ENCODE measurements at regions not wholly inside any gene's neighbourhood (a gene's known extent, or its start where the extent isn't known, plus 50 kb on each side); places are given as distances from the start of the nearest gene placed in this dataset.

DNA sequence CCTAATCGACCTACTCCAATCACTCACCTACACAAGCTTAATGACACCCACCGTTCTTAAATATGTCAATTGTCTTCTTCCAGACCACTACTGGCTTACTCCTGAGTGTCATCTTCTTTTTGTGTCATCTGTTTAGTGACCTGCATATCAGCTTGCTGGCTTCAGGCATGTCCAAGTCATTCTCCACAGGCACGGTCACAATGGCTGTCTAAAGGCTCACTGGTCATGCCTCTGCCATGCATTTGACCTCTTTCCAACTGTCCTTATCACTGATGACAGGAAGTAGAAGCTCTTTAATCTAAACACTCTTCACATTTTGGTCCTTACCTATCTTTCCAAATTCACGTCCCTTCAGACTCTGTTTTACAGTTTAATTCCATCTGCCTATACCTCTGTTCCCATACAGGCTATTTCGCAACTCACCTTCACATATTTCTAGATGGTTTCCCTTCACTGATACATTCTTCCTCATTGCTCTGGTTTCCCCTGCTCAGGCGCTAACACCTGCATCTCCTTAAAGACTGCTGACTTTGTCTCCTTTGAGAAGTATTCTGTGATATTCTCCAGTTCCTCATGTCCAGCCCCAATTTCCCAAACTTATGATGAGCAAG is 217.5 kb downstream of the TRIB2 start:
- FAIRE-seq: no peak

DNA sequence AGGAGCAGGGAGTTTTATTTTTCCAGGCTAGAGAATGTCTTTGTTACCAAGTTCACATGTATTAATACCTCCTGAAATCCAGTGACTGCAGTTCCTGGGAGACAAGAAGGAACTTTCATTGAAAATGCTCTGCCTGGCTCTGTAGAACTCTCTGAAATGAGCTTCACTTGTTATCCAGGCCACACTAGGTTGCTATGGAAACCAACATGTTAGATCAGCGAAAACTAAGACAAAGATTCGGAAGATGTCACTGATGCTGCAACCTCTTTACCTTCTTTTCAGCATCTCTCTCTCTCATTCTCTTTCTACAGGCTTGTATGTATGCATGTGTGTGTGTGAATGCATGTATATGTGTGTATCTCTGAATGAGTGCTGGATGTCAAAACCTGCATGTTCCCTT is 218.5 kb downstream of the TRIB2 start:
- FAIRE-seq: no peak

DNA sequence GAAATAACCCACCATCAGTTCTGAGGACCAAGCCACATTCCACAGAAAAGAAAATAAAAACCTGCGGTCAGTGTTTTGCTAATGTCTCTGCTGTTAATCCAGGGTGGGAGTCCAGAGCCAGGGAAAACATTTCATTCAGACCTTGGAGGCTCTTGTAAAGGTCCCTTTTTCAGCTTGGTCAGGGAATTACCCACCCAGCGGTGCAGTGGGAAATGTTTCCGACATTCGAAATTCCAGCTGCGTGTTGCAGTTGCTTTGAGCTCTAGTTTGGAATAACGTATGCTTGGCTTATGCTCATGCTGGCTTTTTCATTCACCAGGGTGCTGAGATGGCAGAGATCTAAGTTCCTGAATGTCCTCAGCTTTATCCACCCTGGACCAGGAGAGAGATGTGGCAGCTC is 219.1 kb downstream of the TRIB2 start:
- no peak for FAIRE-seq

DNA sequence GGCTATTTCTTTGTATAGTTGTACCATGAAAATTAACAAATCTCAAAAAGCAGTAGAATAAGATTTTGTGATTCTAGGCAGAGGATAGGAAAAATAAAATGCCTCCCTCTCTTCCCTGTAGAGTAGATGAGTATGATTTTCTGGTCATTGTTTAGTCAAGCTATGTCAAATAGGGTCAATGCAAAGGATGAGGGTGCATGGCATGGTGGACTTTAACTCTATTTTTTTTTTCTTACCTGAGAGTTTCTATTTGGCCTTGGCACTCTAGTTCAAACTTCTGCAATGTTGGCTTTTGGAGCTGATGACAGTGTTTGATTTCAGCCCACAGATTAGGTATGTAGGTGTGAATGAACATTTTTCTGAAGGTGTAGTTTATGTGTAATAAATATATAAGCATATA is 224.5 kb downstream of the TRIB2 start:
- FAIRE-seq: no peak

DNA sequence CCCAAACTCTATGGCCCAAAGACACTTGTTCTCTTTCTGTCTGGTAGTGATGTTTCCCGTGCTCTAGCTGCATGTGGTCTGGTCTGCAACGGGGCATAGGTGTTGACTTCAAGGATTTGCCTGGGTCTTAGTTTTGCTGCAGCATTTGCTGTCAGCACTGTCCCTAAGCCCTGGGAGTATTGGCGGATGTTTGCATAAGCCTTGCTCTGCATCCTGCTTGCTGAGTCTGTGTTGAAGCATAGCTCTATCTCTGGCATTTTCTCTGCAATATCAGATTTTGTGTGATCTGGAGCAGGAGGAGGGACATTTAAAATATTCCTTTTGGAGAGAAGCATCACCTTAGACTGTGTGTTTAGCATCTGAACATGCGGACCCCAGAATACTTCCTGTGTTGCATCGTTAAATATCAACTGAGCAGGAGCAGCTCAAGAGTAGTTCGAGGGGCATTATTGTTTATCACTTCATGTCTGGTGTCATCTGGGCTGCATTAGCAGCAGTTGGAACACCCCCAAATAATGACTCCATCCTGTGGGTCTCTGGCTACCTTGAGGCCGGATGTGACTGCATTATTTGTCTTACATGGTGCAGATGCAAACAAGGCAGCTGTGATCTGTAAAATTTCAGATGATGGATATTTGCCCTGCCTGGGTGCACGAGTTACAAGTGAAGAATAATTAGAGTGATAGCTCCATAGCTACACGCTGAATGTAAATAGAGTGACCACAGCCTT is 231.7 kb downstream of the TRIB2 start:
- FAIRE-seq: no peak

DNA sequence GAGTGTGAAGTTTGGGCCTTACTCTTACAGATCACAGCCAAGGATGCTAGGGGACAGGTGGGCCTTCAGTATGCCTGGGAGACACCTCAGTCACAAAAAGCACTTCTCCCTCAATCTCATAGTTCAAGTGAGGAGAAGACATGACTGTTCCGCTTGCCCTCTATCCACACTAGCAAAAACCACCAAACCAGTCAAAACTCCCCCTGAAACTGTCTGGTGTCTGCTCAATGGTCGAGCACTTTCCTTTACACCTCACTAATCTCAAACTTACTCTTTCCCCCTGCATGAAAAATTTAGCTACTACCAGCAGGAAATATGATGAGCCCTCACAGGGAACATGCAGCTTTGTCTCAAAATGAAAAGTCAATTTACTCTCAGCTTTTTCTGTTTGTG is 232.2 kb downstream of the TRIB2 start:
- no peak for FAIRE-seq

DNA sequence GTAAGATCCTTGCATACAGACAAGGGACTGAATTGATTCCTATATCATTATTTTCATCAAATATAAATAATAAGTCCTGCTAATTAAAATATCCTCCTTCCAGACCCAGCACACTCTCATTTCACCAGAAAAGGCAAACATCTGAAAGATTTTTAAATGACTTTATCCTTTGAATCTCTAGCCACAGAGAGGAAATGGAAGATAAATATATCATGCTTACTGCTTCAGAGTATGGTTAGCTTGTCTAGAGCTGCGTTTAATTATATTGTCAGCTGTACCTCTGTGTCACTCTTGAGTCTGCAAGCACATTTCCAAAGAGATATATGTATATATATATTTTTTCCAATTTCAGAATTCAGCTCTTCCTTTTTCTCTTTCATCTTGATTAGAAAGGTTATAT is 232.7 kb downstream of the TRIB2 start:
- FAIRE-seq: no peak

DNA sequence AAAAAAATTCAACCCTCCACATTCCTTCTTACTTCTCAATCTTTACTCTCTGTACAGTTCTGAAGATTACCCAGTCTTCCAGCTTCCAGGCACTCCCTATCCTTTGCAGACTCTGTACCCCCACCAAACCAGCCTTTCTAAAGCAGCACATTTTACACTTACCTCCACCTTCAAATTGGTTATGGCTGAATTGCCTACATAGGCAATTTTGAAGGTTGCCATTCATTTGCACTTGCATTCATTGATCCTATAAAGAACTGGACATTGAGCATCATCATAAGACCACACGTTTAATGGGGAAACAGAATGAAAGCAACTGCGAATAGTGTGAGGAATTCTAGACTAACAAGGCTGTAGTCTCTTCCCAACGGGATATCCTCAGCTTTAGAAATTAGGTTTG is 233.4 kb downstream of the TRIB2 start:
- no peak for FAIRE-seq

DNA sequence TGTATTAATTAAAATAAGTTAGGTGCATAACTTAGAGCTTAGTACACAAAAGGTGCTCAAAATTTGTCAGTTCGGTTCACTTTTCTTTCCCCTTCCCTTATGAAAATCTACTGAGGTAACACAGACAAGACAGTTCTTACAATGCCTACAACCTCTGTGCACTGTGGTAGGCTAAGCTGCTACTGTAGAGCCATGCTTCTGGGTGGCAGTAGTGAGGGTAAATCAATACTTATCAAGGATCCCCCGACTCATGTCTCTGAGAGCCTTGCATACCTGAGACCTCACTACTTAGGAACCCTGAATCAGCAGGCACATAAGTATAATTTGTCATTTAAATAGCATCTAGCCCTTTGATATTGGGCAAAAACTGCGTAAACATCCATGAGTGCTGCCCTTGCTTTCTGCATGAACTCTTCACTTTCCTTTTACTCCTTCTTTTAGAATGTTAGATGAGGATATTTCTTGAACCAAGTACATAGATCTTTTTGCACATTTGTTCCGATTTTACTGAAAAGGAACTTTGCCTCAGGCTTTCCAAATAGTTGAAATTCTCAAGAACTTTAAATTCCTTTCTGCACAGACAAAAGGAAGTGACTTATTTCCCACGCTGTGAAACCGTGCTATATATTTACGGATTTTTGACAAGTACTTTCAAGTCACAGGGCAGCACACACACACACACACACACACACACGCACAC is 234.4 kb downstream of the TRIB2 start:
- no peak for FAIRE-seq

DNA sequence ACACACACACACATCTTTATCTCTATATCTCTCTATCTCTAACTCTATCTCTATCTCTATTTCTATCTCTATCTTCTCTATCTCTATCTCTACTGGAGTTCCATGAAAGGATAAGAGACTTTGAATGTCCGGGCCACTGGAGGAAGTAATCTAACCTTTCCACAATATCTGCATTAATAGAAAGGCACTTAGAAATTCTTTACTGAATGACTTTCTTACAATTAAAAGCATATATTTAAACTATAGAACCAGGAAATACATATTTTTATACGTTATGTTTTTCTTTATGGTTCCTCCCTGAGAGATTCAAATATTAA is 234.9 kb downstream of the TRIB2 start:
- no peak for FAIRE-seq

DNA sequence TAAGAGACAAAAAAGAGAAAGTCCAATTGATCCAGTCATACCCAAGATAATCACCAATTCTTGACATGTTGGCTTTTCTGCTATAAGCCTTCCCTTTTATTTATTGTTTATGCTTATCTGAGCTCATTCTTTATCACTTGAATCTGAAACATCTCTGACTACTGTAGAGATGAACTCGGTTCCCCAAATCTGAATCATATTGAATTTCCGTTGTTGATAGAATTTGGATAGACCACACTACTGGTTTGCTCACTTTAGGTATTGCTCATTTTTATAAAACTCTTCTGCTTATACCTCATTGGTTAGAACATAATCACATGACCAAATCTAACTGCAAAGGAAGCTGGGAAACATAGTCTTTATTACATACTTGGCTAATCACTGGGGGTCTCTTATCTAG is 236.9 kb downstream of the TRIB2 start:
- no peak for FAIRE-seq

DNA sequence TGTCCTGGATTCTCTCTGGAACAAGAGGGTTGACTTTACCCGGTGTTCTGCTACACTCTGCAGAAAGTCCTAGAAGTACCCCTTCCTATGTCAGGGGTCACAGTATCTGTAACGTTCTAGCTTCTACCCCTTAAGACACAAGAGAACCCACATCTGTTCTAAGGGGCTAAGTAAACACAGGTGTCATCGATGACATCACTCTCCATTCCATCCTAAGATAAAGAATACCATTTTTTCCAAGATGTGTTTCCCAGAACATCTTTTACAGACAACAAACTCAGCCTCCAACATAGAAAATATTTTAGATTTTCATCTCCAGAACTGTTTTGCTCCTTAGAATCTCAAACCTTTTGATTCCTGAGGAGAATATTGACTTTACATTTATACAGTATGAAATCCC is 239.1 kb downstream of the TRIB2 start:
- no peak for FAIRE-seq

DNA sequence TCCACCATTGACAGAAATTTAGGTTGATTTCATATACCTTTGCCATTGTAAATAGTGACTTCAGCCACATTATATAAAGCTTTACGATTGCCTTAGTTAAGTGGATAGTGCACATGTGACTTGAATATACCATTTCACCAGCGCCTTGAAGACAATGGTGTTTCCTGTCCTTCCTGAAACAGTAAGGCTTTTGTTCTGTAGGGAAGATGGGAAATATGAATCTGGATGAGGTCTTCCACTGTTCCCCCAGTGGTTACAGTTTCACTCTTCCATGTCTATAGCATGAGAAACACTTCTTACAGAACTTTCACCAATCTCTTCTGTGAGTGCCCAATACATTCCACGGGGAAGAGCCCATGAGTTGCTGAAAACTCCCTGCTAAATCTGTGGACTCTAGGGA is 240.5 kb downstream of the TRIB2 start:
- FAIRE-seq: no peak

DNA sequence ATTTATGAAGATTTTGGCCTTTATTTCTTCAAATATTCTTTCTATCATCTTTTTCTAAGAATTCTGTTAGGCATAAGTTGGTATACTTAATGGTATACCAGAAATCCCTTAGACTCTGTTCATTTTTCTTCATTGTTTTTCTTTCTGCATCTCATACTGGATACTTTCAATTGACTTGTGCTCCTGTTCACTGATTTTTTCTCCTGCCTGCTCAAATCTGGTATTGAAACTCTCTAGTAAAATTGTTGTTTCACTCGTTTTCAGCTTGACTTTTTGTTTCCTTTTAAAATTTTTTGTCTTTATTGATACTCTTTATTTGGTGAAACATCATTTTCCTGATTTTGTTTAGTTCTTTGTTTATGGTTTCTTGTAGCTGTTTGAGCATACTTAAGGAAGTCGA is 243.2 kb downstream of the TRIB2 start:
- FAIRE-seq: no peak

DNA sequence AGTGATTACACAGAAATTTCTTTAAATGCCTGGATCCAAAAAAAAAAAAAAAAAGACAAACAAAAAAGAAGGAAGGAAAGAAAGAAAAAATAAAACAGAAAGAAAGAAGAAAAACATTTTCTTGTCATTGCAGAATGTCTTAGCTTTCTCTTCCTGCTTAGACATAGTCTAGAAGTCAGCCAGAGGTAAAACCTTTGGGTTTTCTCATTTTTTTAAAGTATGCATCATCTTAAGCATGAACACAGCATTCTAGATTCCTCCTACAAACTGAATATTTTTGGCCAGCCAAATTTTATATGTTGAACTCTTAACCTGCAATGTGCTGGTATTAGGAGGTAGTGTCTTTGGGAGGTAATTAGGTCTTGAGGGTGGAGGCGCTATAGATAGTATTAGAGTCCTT is 243.9 kb downstream of the TRIB2 start:
- FAIRE-seq: no peak

DNA sequence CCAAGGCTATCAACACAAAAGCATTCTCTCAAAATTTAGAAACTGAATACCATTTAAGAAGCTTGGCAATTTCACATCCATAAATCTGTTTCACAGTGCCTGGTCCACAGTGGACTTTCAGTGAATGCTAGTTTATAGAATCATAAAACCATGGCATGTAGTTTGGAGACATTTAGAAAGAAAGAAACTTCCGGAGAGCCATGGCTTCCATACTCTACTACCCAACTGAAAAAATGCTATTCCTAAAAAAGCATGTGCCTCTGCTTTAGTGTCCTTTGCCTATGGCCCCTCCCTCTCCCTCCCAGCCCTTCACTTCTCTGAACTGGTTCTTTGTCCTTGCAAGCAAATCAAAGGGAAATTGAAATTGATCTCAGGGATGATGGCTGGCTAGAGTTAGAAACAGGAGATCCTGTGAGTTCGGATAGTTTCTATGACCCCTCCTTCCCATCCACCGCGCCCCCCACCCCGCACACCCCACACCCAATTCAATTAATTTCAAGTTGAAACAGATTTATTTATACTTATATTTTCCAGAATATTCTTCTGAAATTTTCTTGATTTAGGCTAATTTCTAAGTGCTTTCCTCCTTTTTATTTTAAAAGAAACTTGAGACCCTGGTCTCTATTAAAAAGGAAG is 248.3 kb downstream of the TRIB2 start:
- FAIRE-seq: no peak

DNA sequence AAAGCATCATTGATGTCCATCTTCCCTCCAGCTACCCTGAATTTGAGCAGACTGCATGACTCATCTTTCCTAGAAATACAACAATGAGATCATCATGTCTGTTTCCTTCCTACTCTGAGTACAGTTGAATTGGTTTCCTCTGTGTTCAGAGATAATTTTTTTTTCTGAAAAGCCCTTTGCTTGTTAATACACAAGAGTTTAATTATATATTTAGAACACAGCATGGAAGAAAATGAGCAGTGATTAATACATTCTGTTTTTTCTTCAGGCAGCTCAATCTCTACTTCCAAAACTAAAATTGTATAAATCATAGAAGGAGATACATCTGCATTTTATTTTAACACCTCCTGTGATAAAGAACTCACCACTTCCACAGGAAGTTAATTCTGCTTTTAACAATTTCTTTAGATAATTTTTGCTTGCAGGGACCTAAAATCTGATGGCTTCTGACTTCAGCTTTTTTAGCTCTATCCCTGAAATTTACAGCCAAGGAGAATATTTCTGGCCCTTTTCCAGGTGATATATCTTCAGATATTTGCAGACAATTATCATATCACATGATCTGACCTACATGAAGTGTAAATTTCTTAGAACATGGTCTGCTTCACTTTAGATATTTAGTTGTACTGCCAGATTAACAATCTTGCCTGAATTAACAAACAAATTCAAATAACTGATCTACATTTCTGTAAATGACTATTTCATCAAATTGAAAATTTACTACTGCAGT is 249.0 kb downstream of the TRIB2 start:
- no peak for FAIRE-seq

DNA sequence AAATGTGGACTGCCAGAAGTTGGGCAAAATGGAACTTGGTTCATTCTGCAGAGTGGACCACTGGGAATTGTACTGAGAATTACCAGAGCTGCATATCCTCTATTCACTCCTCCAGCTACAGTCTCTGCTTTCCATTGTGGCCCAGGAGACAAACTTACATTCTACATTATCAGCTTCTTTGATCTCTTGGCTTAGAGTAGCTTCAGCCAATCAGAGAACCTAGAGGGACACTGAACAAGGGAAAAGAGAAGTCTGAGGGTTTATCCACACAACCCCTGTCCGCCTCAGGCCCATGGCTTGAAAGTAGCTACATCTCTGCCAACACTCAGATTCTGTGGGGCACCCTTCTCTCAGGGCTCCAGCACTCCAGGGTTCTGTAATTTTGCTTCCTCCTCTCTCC is 251.1 kb downstream of the TRIB2 start:
- FAIRE-seq: no peak

DNA sequence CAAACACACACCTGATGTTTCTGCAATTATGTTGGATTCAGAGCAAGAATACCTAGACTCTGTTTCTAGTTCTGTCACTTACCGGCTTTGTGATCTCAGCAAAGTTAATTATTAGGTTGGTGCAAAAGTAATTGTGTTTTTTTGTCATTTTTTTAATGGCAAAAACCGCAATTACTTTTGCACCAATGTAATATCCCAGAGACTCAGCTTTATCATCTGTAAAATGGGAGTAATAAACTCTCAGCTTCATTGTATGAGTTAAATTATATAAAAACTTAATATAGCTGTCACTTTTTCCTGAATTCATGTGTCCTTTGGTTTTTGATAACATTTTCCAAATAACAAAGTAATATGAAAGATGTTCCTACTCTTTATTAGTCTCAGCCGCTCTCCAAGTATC is 251.7 kb downstream of the TRIB2 start:
- FAIRE-seq: no peak

DNA sequence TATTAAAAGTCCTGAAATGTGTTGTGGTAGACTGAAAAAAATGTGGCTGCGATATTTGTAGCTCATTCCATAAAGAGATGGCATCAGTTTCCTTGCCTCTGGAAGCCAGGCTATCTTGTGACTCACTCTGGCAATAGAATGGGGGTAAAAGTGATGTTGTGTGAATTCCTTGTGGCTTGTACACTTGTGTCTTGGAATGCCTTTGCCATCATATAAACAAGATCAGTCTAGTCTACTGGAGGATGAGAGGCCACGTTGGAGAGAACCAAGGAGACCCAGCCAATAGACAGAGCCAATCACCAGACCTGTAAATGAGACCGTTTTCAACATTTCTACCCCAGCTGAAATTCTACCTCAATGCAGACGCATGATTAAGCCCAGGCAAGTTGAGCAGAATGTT is 254.1 kb downstream of the TRIB2 start:
- FAIRE-seq: no peak

DNA sequence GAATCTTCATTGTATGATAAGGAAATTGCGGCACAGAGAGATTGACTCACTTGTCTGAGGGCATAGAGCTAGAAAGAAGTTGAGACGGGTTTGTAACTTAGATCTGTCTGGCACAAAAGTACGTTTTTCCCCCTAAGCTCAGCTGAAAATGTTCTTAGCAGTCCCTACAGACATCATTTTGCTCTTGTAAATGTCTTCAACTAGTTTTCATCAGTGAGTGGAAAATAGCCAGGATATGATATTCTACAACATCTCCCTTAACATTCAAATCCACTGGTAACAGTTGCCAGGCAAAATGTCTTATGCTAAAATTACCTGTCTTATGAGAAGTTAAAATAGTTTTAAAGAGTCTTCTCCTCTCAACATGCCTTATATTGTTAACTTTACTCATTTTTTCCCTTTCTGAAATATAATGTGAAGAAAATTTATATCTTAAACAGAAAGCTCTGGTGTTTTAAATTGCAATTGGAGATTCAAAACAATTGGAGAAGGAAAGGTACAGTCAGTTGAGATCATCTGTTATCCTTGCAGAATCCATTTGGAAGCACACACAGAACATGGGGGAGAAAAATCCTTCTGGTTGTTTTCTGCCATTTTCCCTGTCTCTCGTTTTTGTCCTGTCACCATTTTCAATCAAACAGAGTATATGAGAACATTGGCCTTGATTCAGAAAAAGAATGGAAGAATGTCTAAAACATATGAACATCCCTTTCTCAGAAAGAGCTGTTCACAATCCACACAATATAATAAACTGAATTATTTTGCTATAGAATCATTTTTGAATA is 255.0 kb downstream of the TRIB2 start:
- FAIRE-seq: no peak

DNA sequence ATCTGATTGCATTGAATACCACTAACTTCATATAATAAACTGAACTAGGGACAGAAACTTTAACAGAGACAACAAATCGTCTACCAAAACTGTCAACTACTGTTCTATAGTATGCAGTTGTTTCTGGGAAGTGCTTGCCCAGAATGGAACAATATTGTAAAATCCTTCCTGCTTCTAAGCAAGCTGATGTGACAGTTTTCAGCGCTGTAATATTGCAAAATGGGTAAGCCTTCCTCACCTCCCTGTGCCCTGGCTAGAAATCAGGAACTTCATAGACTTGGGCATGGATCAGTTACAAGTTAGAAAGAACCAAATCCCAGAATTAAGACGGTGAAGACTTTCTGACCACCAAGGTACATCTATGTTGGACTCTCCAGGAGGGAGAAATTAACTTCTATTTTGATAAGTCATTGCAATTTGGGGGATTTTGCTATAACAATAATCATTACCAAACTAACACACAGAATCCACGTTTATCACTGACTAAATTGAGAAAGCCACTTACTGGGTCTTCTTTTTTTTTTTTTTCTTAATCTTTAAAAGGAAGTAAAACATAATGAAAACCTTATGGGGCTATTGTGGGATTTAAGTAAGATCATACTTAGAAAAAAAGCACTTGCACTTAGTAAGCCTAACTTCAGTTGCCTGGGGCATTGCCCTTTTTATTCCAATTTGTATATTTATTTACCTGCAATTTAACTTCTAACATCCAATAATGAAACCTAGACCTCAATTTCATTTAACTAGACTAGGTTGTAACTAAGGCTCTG is 261.5 kb downstream of the TRIB2 start:
- no peak for FAIRE-seq

Data from G401.6 (cell line).